ENCODE measurements at regions not wholly inside any gene's neighbourhood (a gene's known extent, or its start where the extent isn't known, plus 50 kb on each side); places are given as distances from the start of the nearest gene placed in this dataset.

DNA sequence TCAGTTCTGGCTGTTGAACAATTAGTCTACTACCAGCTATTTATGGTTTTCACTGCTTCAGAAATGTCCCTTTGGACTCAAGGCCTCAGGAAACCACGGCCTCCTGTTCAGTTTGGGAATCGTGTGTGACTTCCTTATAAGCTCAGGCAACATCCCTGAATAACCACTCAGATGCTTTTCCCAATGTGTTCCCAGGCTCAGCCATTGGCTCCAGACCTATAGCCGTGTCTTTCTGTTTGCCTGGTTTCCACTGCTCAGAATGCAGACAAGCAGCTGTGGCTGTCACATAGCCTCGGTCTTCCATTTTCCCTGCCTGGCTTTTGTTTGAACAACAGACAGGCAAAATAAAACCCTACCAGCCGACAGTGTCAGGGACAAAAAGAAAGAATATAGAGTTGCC is 63.2 kb upstream of the ATP2B2 start:
- POLR2A ChIA-PET, result no interaction called here
- TF ChIP-seq REST (IDR thresholded peaks at IDR 0.05; ENCODE audit: low read depth) (no peak), ELF1 (IDR thresholded peaks at IDR 0.05; ENCODE audit: borderline replicate concordance, low read depth) (no peak), EZH2 (IDR thresholded peaks at IDR 0.05) (no peak), CBX3 (IDR thresholded peaks at IDR 0.05; ENCODE audit: low read depth) (no peak), RAD21 (IDR thresholded peaks at IDR 0.05; ENCODE audit: low read depth) (no peak), ZNF274 (IDR thresholded peaks at IDR 0.05; ENCODE audit: low read depth, low read length) (no peak), SIN3A (IDR thresholded peaks at IDR 0.05; ENCODE audit: low read depth) (no peak), EGR1 (IDR thresholded peaks at IDR 0.05; ENCODE audit: low read depth) (no peak), ZBTB33 (IDR thresholded peaks at IDR 0.05; ENCODE audit: extremely low read depth, insufficient replicate concordance, low read length) (no peak), ZFX (IDR thresholded peaks at IDR 0.05) (no peak)
- TF ChIP-seq, protein P1, sequence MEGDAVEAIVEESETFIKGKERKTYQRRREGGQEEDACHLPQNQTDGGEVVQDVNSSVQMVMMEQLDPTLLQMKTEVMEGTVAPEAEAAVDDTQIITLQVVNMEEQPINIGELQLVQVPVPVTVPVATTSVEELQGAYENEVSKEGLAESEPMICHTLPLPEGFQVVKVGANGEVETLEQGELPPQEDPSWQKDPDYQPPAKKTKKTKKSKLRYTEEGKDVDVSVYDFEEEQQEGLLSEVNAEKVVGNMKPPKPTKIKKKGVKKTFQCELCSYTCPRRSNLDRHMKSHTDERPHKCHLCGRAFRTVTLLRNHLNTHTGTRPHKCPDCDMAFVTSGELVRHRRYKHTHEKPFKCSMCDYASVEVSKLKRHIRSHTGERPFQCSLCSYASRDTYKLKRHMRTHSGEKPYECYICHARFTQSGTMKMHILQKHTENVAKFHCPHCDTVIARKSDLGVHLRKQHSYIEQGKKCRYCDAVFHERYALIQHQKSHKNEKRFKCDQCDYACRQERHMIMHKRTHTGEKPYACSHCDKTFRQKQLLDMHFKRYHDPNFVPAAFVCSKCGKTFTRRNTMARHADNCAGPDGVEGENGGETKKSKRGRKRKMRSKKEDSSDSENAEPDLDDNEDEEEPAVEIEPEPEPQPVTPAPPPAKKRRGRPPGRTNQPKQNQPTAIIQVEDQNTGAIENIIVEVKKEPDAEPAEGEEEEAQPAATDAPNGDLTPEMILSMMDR (IDR thresholded peaks at IDR 0.05 in 2 of 3, conservative IDR thresholded peaks at IDR 0.05 in 1 of 3; ENCODE audit: borderline replicate concordance in 1 of 3, insufficient read depth in 1 of 3, low read depth in 2 of 3, low read length in 2 of 3), result no peak
- intact Hi-C loops (cut with micrococcal nuclease), result no loop called here

More for the DNA sequence above, 63.2 kb upstream of the ATP2B2 start:
- no TSS peak for BruUV-seq (replicated peaks)
- CTCF ChIA-PET, result no interaction called here
- no peaks in the 10 kb centered on the region for H4K20me1 ChIP-seq (ENCODE audit: insufficient read depth)
- H3K27me3 ChIP-seq (ENCODE audit: insufficient read depth, low read length), result peaks cover 63% of the 10 kb centered on the region
- no peak for DNase-seq (ENCODE audit: low read depth, low spot score)
- no peaks in the 10 kb centered on the region for H3K79me2 ChIP-seq (ENCODE audit: insufficient read depth, low read length)
- no peak overlapping the region for H3K4me2 ChIP-seq (ENCODE audit: low read length)
- no peaks in the 10 kb centered on the region for H3K9me3 ChIP-seq (ENCODE audit: control insufficient read depth in 1 of 2, insufficient read depth in 1 of 2, low read depth in 1 of 2, low read length in 2 of 2)
- H3K9ac ChIP-seq (ENCODE audit: low read length), result no peak overlapping the region
- H3K27ac ChIP-seq (ENCODE audit: low read depth, low read length), result no peak overlapping the region
- no peak for ATAC-seq
- no peak overlapping the region for H2AFZ ChIP-seq (ENCODE audit: low read depth, low read length, poor library complexity, severe bottlenecking)
- no peaks in the 10 kb centered on the region for H3K9me2 ChIP-seq (ENCODE audit: insufficient read depth)
- no peaks in the 10 kb centered on the region for H3K36me3 ChIP-seq (ENCODE audit: control insufficient read depth in 1 of 2, insufficient read depth in 2 of 2, low read length in 2 of 2)
- no peak overlapping the region for H3K4me3 ChIP-seq (replicated peaks in 1 of 2; ENCODE audit: low read depth in 1 of 2, low read length in 2 of 2)
- H3K4me1 ChIP-seq (ENCODE audit: control insufficient read depth in 1 of 2, insufficient read depth in 2 of 2, low read length in 2 of 2), result no peaks in the 10 kb centered on the region
- RAD21 ChIA-PET (ENCODE audit: low non-redundant PET in 1 of 2, low total read pairs in 2 of 2, uncharacterized antibody in 2 of 2, unreplicated experiment in 2 of 2), result no interaction called here

Data from HCT116 (cell line).